ENCODE measurements at regions not wholly inside any gene's neighbourhood (a gene's known extent, or its start where the extent isn't known, plus 50 kb on each side); places are given as distances from the start of the nearest gene placed in this dataset.
"Not testable (repeated sequence)": the region's sequence is repeated elsewhere in the genome, so short reads cannot be mapped to it uniquely, and the experiment has no call there.

DNA sequence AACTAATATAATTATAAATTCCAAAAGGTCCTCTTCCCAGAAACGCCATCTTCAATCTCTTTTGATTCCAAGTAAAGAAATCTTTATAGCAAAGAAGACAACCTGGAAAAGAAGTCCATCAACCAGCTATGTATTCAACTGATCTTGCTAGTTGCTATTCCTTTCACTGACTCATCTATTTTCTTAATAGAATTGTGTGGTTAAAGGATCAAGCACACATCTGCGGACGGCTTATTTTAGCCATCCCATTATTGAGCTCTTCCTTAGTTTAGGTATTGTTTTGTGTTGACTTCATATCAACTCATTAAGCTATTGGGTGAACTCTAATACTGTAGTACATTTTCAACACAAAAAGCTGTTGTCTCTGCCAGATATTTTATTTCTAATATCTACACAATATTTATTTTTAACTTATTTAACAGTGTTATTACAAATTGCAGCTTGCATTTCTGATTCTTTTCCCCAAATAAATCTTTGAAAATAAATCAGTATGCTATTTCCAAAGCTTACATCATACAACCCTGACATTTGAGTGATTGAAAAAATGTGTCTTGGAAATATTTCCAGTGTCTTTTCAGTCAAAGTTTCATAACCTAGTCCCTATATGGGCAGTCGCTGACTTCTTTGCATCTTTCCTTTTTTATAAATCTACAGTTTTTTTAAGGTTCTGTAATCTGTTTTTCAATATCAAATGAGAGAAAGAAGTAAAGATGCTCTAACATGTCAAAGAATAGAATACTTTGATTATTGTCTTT lies 158.8 kb upstream of the SPRY2 start:
- no peak for DNase-seq

GRCh38 chr13:80498433-80498832 lies 157.5 kb upstream of the SPRY2 start:
- DNase-seq: no peak

DNA sequence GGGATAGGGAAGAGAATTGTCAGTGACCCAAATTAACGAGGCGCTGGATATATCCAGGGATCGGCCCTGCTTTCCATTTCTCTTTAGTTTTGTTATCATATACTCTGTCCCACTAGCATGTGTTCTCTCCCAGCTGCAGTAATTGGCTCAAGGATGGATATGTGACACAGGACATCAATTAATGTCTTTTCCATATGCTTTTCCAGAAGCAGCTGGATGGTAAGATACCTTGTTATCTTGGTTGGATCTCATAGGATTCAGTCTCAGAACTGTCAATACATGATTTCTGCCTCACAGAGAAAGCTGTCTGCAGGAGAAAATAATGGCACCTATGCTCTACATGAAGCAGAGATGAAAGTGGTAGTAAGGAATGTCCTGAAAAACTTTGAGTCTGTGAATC lies 157.1 kb upstream of the SPRY2 start:
- no peak for DNase-seq

- no peak for DNase-seq
These were observed 156.5 kb upstream of the SPRY2 start for GRCh38 chr13:80497439-80497838.

GRCh38 chr13:80496721-80497397 lies 155.9 kb upstream of the SPRY2 start:
- DNase-seq: no peak

DNA sequence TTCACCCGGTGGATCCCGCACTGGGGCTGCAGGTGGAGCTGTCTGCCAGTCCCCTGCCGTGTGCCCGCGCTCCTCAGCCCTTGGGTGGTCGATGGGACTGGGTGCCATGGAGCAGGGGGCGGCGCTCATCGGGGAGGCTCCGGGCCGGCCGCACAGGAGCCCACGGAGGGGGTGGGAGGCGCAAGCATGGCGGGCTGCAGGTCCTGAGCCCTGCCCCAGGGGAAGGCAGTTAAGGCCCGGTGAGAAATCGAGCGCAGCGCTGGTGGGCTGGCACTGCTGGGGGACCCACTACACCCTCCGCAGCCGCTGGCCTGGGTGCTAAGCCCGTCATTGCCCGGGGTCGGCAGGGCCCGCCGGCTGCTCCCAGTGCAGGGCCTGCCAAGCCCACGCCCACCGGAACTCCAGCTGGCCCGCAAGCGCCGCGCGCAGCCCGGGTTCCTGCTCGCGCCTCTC lies 149.6 kb upstream of the SPRY2 start:
- DNase-seq: not testable (repeated sequence)

DNA sequence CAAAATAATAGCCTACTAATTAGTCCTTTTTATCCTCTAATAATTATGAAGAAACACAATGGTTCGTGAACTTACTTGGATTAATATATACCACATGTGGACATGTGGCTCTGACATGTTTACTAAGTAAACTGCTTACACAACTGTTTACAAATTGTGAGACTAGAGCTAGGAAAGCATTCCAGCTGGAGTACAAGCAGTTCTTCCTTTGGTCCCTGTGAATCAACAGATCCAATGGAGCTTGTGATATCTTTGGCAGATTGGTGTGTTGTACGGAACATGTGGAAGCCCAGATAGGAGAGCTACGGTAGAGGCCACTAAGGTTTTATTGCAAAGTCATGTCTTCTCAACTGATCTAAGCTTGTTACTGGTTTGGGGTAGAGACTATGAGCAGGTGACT lies 145.5 kb upstream of the SPRY2 start:
- DNase-seq: no peak

GRCh38 chr13:80483157-80483556 lies 142.2 kb upstream of the SPRY2 start:
- no peak for DNase-seq

GRCh38 chr13:80481588-80481987 lies 140.7 kb upstream of the SPRY2 start:
- DNase-seq: no peak

DNA sequence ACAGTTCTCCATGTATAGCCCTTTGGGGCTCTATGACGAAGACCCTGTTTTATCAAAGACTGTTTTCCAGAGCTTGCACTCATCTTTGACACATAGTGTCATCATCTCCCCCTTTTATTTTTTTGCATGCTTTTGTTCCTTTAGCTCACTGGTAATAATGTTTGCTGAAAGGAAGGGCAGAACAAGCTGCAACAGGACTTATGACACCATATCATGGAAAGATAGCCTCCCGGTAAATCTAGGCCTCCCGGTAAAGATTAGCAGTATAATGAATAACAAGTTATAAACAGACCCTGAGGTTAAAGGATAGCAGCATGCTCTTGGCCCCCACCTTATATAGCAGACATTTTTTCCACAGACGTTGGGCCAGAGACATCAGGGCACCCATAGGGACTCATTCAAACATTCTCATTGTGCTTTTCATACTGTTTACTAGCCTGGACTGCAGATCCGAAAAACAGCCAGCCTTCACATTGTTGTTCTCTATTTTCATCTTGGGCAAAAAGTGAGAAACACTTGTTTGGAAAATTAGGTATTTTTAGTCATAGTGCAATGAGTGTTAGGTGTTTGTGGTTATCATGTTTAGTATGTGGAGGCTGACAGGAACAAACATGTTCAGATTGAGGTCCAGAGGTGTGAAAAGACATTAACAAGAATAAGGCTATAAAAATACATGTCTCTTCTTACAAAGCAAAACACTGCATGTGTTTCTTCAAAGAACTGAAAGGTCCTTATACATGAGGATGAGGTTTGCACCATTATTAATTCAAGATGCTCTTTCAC lies 136.9 kb upstream of the SPRY2 start:
- DNase-seq: no peak

- no peak for DNase-seq
These were observed 136.0 kb upstream of the SPRY2 start for GRCh38 chr13:80476953-80477352.

DNA sequence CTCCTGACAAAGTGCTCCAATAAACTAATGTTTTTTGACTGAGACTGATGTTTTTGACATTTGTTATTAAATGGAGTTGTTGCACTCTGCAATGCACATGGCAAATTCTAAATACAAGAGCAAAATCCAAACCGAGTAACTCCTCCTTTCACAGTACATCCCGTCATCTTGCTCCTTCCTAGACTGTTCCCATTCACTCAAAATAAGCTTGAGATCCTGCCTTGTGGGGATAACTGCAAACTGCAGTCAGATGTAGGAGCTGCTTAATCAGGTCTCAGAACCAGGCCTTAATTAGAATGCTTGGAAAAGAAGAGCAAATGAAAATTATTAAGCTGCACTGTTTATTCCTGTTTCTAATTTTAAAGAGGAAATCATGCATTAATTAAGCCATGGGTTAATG lies 134.8 kb upstream of the SPRY2 start:
- DNase-seq: no peak

- no peak for DNase-seq
These were observed 132.8 kb upstream of the SPRY2 start for GRCh38 chr13:80473695-80474094.

DNA sequence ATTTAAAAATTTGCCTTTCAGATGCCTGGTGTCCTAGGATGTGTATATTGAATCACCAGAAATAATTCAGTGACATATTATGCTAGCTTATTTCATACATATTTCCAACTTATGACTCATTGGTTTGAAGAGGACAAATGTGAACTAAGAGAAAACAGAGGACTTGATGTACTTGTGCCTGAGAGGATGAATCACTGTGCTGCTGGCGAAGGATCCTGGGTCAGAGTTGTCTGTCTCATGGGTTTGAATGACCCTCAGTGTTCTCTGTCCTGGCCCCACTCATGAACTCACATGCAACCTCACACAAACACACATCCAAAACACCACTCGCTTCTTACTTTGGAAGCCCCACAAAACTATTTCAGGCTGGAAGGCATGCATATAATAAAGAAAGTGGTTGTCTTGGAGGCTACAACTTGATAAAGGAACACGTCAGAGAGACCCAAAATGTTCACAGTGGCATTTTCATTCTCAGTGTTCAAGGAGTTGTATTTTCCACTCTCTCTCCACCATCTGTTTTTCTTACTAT lies 129.0 kb upstream of the SPRY2 start:
- no peak for DNase-seq

GRCh38 chr13:80469105-80469852 lies 128.4 kb upstream of the SPRY2 start:
- DNase-seq: no peak

DNA sequence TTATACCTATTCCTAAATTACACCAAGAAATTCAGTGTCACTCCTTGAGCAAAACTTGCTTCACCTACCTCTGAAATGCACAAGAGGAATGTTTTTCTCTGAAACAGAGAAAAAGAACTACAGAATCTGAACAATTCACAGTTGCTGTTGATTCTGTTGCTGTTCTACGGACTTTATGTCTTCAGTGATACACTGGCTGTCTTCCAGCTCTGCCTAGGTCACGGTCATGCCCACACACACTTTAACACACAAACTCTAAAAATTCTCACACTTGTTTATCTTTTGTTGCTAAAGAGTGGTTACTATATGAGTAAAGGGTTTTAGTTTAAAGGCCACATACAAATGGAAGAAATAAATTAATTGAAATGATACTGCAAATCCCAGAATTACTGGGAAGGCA lies 124.4 kb upstream of the SPRY2 start:
- no peak for DNase-seq

DNA sequence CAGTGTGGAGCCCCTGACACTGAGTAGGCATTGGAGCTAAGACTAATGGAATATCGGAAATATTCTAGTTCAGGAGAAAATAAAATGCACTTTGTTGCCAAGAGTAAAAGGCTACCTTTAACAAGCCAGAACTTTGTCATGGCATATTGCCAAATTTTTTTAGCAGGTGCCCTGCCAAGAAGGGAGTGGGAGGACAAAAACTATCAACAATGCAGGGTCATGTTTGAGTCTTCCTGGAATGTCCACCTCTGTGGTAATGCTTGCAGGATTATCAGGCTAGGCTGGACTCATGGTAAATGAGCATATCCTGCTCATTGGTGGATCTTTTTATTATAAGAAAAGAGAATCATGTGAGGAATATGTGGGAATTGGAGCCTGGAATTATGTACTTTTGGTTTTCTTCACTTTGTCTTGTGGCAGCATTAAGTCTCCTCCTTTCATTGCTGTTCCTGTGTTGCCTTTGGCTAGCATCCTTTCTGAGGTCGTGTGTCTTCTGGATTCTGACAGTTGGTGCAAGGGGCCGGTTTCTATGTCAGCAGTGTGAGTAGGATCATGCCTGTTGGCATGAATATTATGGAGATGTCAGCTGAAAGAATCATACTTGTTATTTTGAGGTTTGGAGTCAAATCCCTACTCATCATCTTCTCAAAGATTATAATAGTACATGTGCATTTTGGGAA lies 122.9 kb upstream of the SPRY2 start:
- DNase-seq: no peak

GRCh38 chr13:80462567-80462966 lies 121.6 kb upstream of the SPRY2 start:
- no peak for DNase-seq

DNA sequence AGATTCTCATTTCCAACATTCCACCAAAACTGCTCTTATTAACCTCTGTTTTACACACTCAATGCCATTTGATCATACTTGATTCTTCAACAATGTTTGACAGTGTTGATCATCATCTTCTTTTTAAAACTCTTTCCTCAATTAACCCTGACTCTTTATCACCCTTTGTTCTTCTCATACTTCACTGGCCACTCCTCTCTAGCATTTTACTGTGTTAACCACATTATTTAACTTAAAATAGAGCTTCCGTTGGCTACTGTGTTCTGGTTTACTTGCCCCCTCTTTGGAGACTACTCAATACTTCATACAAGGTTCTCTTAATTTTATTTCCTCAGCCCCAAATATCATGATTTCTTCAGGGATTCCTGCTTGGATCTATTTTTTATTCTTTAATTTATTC lies 121.1 kb upstream of the SPRY2 start:
- DNase-seq: no peak

DNA sequence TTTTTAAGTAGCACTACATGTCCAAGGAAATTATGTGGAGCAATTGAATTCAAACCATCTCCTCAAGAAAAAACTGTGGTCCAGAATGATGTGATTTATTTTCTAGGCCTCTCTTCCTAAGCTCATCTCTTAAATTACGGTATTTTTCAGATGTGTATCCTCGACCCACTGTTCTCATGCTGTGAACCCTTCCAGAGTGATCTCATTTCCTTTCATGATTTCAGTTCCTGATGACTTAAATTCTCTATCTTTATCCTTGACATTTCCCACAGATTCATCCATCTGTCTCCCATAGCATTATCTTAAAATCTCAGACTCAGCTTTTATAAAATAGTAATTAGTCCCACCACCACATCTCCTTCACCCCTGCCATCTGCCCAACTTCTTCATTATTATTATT lies 117.6 kb upstream of the SPRY2 start:
- DNase-seq: no peak

DNA sequence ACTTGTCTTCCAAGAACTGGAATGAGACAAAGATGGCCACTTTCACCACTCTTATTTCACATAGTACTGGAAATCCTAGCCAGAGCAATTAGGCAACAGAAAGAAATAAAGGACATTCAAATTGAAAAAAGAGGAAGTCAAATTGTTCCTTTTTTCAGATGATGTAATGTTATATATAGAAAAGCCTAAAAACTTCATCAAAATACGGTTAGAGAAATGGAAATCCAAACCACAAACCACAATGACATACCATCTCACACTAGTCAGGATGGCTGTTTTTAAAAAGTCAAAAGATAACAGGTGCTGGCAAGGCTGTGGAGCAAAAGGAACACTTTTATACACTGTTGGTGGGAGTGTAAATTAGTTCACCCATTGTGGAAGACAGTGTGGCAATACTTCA lies 113.3 kb upstream of the SPRY2 start:
- no peak for DNase-seq

- DNase-seq: no peak
These were observed 111.4 kb upstream of the SPRY2 start for GRCh38 chr13:80452279-80452678.

All from DMS79 treated with DMSO at 0.1 percent for 48 hours (cell line).